ENCODE measurements at regions not wholly inside any gene's neighbourhood (a gene's known extent, or its start where the extent isn't known, plus 50 kb on each side); places are given as distances from the start of the nearest gene placed in this dataset.
"Not testable (repeated sequence)": the region's sequence is repeated elsewhere in the genome, so short reads cannot be mapped to it uniquely, and the experiment has no call there.

GRCh38 chr5:156164306-156164705 lies 162.7 kb upstream of the SGCD start:
- no peak for DNase-seq

GRCh38 chr5:156169495-156169894 lies 157.5 kb upstream of the SGCD start:
- no peak for DNase-seq

GRCh38 chr5:156170351-156170961 lies 156.5 kb upstream of the SGCD start:
- DNase-seq, result no peak

GRCh38 chr5:156174225-156174624 lies 152.7 kb upstream of the SGCD start:
- DNase-seq, result no peak

- no peak for DNase-seq
These were observed 148.8 kb upstream of the SGCD start for GRCh38 chr5:156178117-156178516.

GRCh38 chr5:156181656-156182055 lies 145.3 kb upstream of the SGCD start:
- DNase-seq, result no peak

- no peak for DNase-seq
These were observed 144.6 kb upstream of the SGCD start for GRCh38 chr5:156182174-156182967.

GRCh38 chr5:156186760-156187159 lies 140.2 kb upstream of the SGCD start:
- DNase-seq, result no peak

- DNase-seq, result no peak
These were observed 138.9 kb upstream of the SGCD start for GRCh38 chr5:156188016-156188415.

- no peak for DNase-seq
These were observed 137.3 kb upstream of the SGCD start for GRCh38 chr5:156189628-156190027.

GRCh38 chr5:156191547-156191946 lies 135.4 kb upstream of the SGCD start:
- no peak for DNase-seq

- no peak for DNase-seq
These were observed 129.8 kb upstream of the SGCD start for GRCh38 chr5:156197042-156197635.

GRCh38 chr5:156199045-156199444 lies 127.9 kb upstream of the SGCD start:
- no peak for DNase-seq

- no peak for DNase-seq
These were observed 125.8 kb upstream of the SGCD start for GRCh38 chr5:156200938-156201787.

- DNase-seq, result no peak
These were observed 125.1 kb upstream of the SGCD start for GRCh38 chr5:156201788-156202403.

GRCh38 chr5:156208271-156208670 lies 118.7 kb upstream of the SGCD start:
- no peak for DNase-seq

GRCh38 chr5:156218367-156219158 lies 108.4 kb upstream of the SGCD start:
- DNase-seq, result no peak

GRCh38 chr5:156219483-156220005 lies 107.4 kb upstream of the SGCD start:
- DNase-seq, result no peak

GRCh38 chr5:156221816-156222215 lies 105.1 kb upstream of the SGCD start:
- no peak for DNase-seq

GRCh38 chr5:156223547-156223946 lies 103.4 kb upstream of the SGCD start:
- no peak for DNase-seq

- DNase-seq, result not testable (repeated sequence)
These were observed 100.5 kb upstream of the SGCD start for GRCh38 chr5:156226485-156226884.

- no peak for DNase-seq
These were observed 96.1 kb upstream of the SGCD start for GRCh38 chr5:156230887-156231286.
